Activated T-cell treated with anti-CD3 and anti-CD28 coated beads for 1 hour (primary cell): ENCODE measurements at regions not wholly inside any gene's neighbourhood (a gene's known extent, or its start where the extent isn't known, plus 50 kb on each side); places are given as distances from the start of the nearest gene placed in this dataset.

Experiments
- DNase-seq: peaks from one replicate; pipeline ENCODE4 v3.0.0-alpha.2; 2020; ENCODE audit warnings: low read depth

- no peak for DNase-seq
Observed at GRCh38 chr5:40041452-40041851, 616.7 kb upstream of the DAB2 start.

GRCh38 chr5:40037713-40038112, 612.9 kb upstream of the DAB2 start:
- no peak for DNase-seq

GRCh38 chr5:40034441-40034840, 609.7 kb upstream of the DAB2 start:
- no peak for DNase-seq

- DNase-seq: no peak
Observed at GRCh38 chr5:40033411-40033810, 608.6 kb upstream of the DAB2 start.

GRCh38 chr5:40033009-40033408, 608.2 kb upstream of the DAB2 start:
- DNase-seq: no peak

GRCh38 chr5:40030661-40031060, 605.9 kb upstream of the DAB2 start:
- DNase-seq: no peak

- no peak for DNase-seq
Observed at GRCh38 chr5:40029711-40030495, 605.1 kb upstream of the DAB2 start.

- DNase-seq: no peak
Observed at GRCh38 chr5:40027400-40027799, 602.6 kb upstream of the DAB2 start.

GRCh38 chr5:40025586-40025985, 600.8 kb upstream of the DAB2 start:
- no peak for DNase-seq

GRCh38 chr5:40022057-40022456, 597.3 kb upstream of the DAB2 start:
- DNase-seq: no peak

GRCh38 chr5:40021007-40021406, 596.2 kb upstream of the DAB2 start:
- DNase-seq: no peak

GRCh38 chr5:40017918-40018317, 593.1 kb upstream of the DAB2 start:
- DNase-seq: no peak

- DNase-seq: no peak
Observed at GRCh38 chr5:40017135-40017534, 592.4 kb upstream of the DAB2 start.

- no peak for DNase-seq
Observed at GRCh38 chr5:40010436-40010835, 585.7 kb upstream of the DAB2 start.

GRCh38 chr5:40006260-40006659, 581.5 kb upstream of the DAB2 start:
- DNase-seq: no peak

GRCh38 chr5:40001796-40002195, 577.0 kb upstream of the DAB2 start:
- no peak for DNase-seq

GRCh38 chr5:39998518-39998917, 573.7 kb upstream of the DAB2 start:
- no peak for DNase-seq

- DNase-seq: no peak
Observed at GRCh38 chr5:39995990-39996389, 571.2 kb upstream of the DAB2 start.

- no peak for DNase-seq
Observed at GRCh38 chr5:39992617-39993202, 567.9 kb upstream of the DAB2 start.

GRCh38 chr5:39986614-39987013, 561.8 kb upstream of the DAB2 start:
- no peak for DNase-seq

GRCh38 chr5:39980056-39980455, 555.3 kb upstream of the DAB2 start:
- DNase-seq: no peak

GRCh38 chr5:39977066-39977655, 552.4 kb upstream of the DAB2 start:
- no peak for DNase-seq

GRCh38 chr5:39970117-39970798, 545.5 kb upstream of the DAB2 start:
- DNase-seq: no peak
